H1 (cell line): ENCODE measurements at regions not wholly inside any gene's neighbourhood (a gene's known extent, or its start where the extent isn't known, plus 50 kb on each side); places are given as distances from the start of the nearest gene placed in this dataset.
A peak's percentile ranks its signal among the peaks of the same experiment; 100 is the strongest.

Source experiments
- CTCF ChIA-PET: fragments of 300-600 bp; sonication (Branson Sonifier 250); formaldehyde crosslinking; loops from one replicate; lab custom pipeline; 2021; ENCODE audit not compliant: partially characterized antibody; lab: Charles Lee
- POLR2A ChIA-PET: fragments of 300-600 bp; sonication (Branson Sonifier 250); formaldehyde crosslinking; loops from one replicate; lab custom pipeline; 2021; ENCODE audit warnings: inconsistent platforms; ENCODE audit not compliant: partially characterized antibody; lab: Charles Lee
- DNase-seq, 2 experiments: peaks; one replicate each; pipeline versions ENCODE4 v3.0.0 to v3.0.0-alpha.2; 2010 to 2022; ENCODE audit warnings: low spot score in 2 of 2, low read depth in 1 of 2, mixed read lengths in 1 of 2
- FAIRE-seq: peaks from 2 replicates; lab custom pipeline; 2011; peaks lifted over from hg19 to GRCh38; lab: Jason Lieb, UNC
- H2AFZ ChIP-seq: 2 replicates; pipeline ENCODE4 v1.8.1; 2012; ENCODE audit warnings: low read length, inconsistent platforms
- H2AK5ac ChIP-seq: 2 replicates; pipeline ENCODE4 v1.6.1; 2013; ENCODE audit warnings: low read depth, low read length
- H2BK120ac ChIP-seq: replicated peaks from 2 replicates; pipeline ENCODE3; 2013; ENCODE audit warnings: low read depth, low read length, inconsistent platforms
- H2BK12ac ChIP-seq: 2 replicates; pipeline ENCODE4 v1.6.1; 2013; ENCODE audit warnings: low read depth, low read length
- H2BK15ac ChIP-seq: 2 replicates; pipeline ENCODE4 v1.6.1; 2013; ENCODE audit warnings: low read length
- H2BK20ac ChIP-seq: 2 replicates; pipeline ENCODE4 v1.6.1; 2013; ENCODE audit warnings: low read length
- H2BK5ac ChIP-seq: 2 replicates; pipeline ENCODE4 v1.6.1; 2013; ENCODE audit warnings: low read depth, low read length
- H3K14ac ChIP-seq: 2 replicates; pipeline ENCODE4 v1.6.1; 2013; ENCODE audit warnings: inconsistent platforms; ENCODE audit not compliant: insufficient read length
- H3K18ac ChIP-seq: 2 replicates; pipeline ENCODE4 v1.6.1; 2013; ENCODE audit warnings: low read length; ENCODE audit errors: extremely low read depth
- H3K23ac ChIP-seq: 2 replicates; pipeline ENCODE4 v1.6.1; 2013; ENCODE audit warnings: inconsistent platforms; ENCODE audit not compliant: insufficient read length
- H3K23me2 ChIP-seq: 2 replicates; pipeline ENCODE4 v1.6.1; 2013; ENCODE audit warnings: low read depth, low read length
- H3K27ac ChIP-seq: 2 replicates; pipeline ENCODE4 v1.6.1; 2011; ENCODE audit warnings: low read depth, low read length, inconsistent platforms
- H3K27me3 ChIP-seq, 4 experiments: replicated peaks in 1 of 4; 1 replicate in 1 of 4; 2 replicates in 3 of 4; pipeline versions ENCODE4 v1.6.1 to v1.8.1; 2011 to 2013; ENCODE audit warnings: low read length in 3 of 4, mild to moderate bottlenecking in 3 of 4, inconsistent platforms in 2 of 4, mixed read lengths in 2 of 4, moderate library complexity in 1 of 4; ENCODE audit not compliant: control insufficient read depth in 3 of 4, insufficient read depth in 3 of 4; ENCODE audit errors: extremely low read depth in 1 of 4
- H3K36me3 ChIP-seq, 4 experiments: 2 replicates each; pipeline versions ENCODE4 v1.6.1 to v1.8.1; 2011 to 2013; ENCODE audit warnings: mild to moderate bottlenecking in 4 of 4, low read length in 3 of 4, moderate library complexity in 2 of 4, control low read depth in 1 of 4, inconsistent platforms in 1 of 4; ENCODE audit not compliant: insufficient read depth in 4 of 4, control insufficient read depth in 2 of 4
- H3K4ac ChIP-seq: replicated peaks from 2 replicates; pipeline ENCODE3; 2013; ENCODE audit warnings: low read length, low read depth, mixed read lengths, inconsistent platforms; ENCODE audit not compliant: insufficient read length
- H3K4me1 ChIP-seq, 4 experiments: replicated peaks in 1 of 4; 1 replicate in 1 of 4; 2 replicates in 3 of 4; pipeline versions ENCODE4 v1.6.1 to v1.8.1; 2011 to 2013; ENCODE audit warnings: low read length in 3 of 4, inconsistent platforms in 2 of 4, mixed read lengths in 1 of 4; ENCODE audit not compliant: insufficient read depth in 4 of 4, control insufficient read depth in 3 of 4
- H3K4me2 ChIP-seq, 2 experiments: 2 replicates each; pipeline versions ENCODE4 v1.6.1 to v1.8.1; 2011 to 2013; ENCODE audit warnings: low read depth in 2 of 2, low read length in 2 of 2, control low read depth in 1 of 2, inconsistent platforms in 1 of 2, mild to moderate bottlenecking in 1 of 2; ENCODE audit not compliant: insufficient read depth in 1 of 2
- H3K4me3 ChIP-seq, 4 experiments: fragments of 200-600, 300-600 bp in 1 of 4; sonication (generic), shearing (Covaris generic), sonication (Bioruptor Twin) in 1 of 4; 2 replicates each; pipeline versions ENCODE4 v1.5.1 to v1.8.1; 2011 to 2016; ENCODE audit warnings: low read length in 4 of 4, low read depth in 3 of 4, control low read depth in 2 of 4, inconsistent platforms in 2 of 4, mild to moderate bottlenecking in 2 of 4, mixed read lengths in 1 of 4, moderate library complexity in 1 of 4; ENCODE audit not compliant: insufficient read depth in 2 of 4; ENCODE audit errors: extremely low read depth in 1 of 4
- H3K56ac ChIP-seq: replicated peaks from 2 replicates; pipeline ENCODE3; 2013; ENCODE audit warnings: low read depth, mild to moderate bottlenecking, mixed read lengths, low read length, inconsistent platforms; ENCODE audit not compliant: insufficient read length
- H3K79me1 ChIP-seq: 2 replicates; pipeline ENCODE4 v1.6.1; 2013; ENCODE audit warnings: low read depth, low read length, control low read depth
- H3K79me2 ChIP-seq, 2 experiments: 2 replicates each; pipeline versions ENCODE4 v1.6.1 to v1.8.1; 2012 to 2013; ENCODE audit warnings: low read length in 2 of 2, mild to moderate bottlenecking in 2 of 2, inconsistent platforms in 1 of 2; ENCODE audit not compliant: insufficient read depth in 2 of 2, control insufficient read depth in 1 of 2
- H3K9ac ChIP-seq, 4 experiments: replicated peaks in 1 of 4; 1 replicate in 1 of 4; 2 replicates in 3 of 4; pipeline versions ENCODE4 v1.6.1 to v1.8.1; 2011 to 2013; ENCODE audit warnings: low read depth in 3 of 4, low read length in 3 of 4, control low read depth in 2 of 4, mild to moderate bottlenecking in 2 of 4, moderate library complexity in 2 of 4, inconsistent platforms in 1 of 4; ENCODE audit errors: extremely low read depth in 1 of 4
- H3K9me3 ChIP-seq, 2 experiments: 2 replicates each; pipeline versions ENCODE4 v1.6.1 to v1.8.1; 2012 to 2013; ENCODE audit warnings: mild to moderate bottlenecking in 2 of 2, moderate library complexity in 2 of 2, control low read depth in 1 of 2, inconsistent platforms in 1 of 2, low read depth in 1 of 2, low read length in 1 of 2, mixed read lengths in 1 of 2; ENCODE audit not compliant: insufficient read depth in 2 of 2
- H4K20me1 ChIP-seq, 2 experiments: replicated peaks in 1 of 2; 2 replicates each; pipeline versions ENCODE3 to v1.8.1; 2011 to 2013; ENCODE audit warnings: inconsistent platforms in 2 of 2, low read length in 2 of 2, mild to moderate bottlenecking in 1 of 2; ENCODE audit not compliant: insufficient read depth in 2 of 2, control insufficient read depth in 1 of 2
- H4K5ac ChIP-seq: 2 replicates; pipeline ENCODE4 v1.6.1; 2013; ENCODE audit warnings: low read length, low read depth, mixed read lengths, inconsistent platforms; ENCODE audit not compliant: insufficient read length
- H4K8ac ChIP-seq: 2 replicates; pipeline ENCODE4 v1.8.0; 2013; ENCODE audit warnings: mild to moderate bottlenecking, moderate library complexity, low read length, inconsistent platforms; ENCODE audit not compliant: insufficient read depth; ENCODE audit errors: extremely low read depth
- H4K91ac ChIP-seq: replicated peaks from 2 replicates; pipeline ENCODE3; 2013; ENCODE audit warnings: low read length, mixed read lengths, inconsistent platforms; ENCODE audit not compliant: insufficient read length
- ATF2 ChIP-seq: IDR thresholded peaks from 2 replicates; pipeline ENCODE4 v1.6.1; 2012; ENCODE audit warnings: low read length, inconsistent platforms
- ATF3 ChIP-seq: IDR thresholded peaks from 2 replicates; pipeline ENCODE4 v1.6.1; 2011; ENCODE audit warnings: low read depth, mild to moderate bottlenecking, low read length; ENCODE audit not compliant: insufficient read depth
- CHD2 ChIP-seq: IDR thresholded peaks from 2 replicates; pipeline ENCODE4 v1.6.1; 2012; ENCODE audit warnings: low read length, improper control_type of control experiment
- HDAC6 ChIP-seq: IDR thresholded peaks from one replicate; pipeline ENCODE4 v1.7.1; 2012; ENCODE audit warnings: low read depth, mild to moderate bottlenecking, inconsistent platforms, low read length, moderate library complexity
- JUN ChIP-seq: IDR thresholded peaks from 2 replicates; pipeline ENCODE4 v1.6.1; 2011; ENCODE audit warnings: low read depth, mild to moderate bottlenecking, improper control_type of control experiment, low read length
- JUND ChIP-seq: IDR thresholded peaks from 2 replicates; pipeline ENCODE4 v1.6.1; 2011; ENCODE audit warnings: mild to moderate bottlenecking, improper control_type of control experiment, low read length
- SP1 ChIP-seq: IDR thresholded peaks from 2 replicates; pipeline ENCODE4 v1.6.1; 2011; ENCODE audit warnings: low read depth, low read length
- SUZ12 ChIP-seq: fragments of 200-600 bp; sonication (generic); IDR thresholded peaks from 2 replicates; pipeline ENCODE4 v1.6.1; 2012; ENCODE audit warnings: mild to moderate bottlenecking, inconsistent platforms, low read length, moderate library complexity, mixed read lengths
- WGBS, 2 experiments: shearing (Covaris generic) in 1 of 2; methylation state at CpG; one replicate each; pipeline versions ENCODE4 v1.1.6 to v1.1.7; 2013 to 2015; ENCODE audit warnings: low lambda C conversion rate in 2 of 2, mixed read lengths in 2 of 2, inconsistent platforms in 1 of 2, low coverage in 1 of 2, missing lambda C conversion rate in 1 of 2; ENCODE audit not compliant: insufficient replicate concordance in 2 of 2, insufficient coverage in 1 of 2, insufficient read length in 1 of 2; ENCODE audit errors: extremely low coverage in 1 of 2, missing lambda C conversion rate in 1 of 2; 5-methylcytosine and 5-hydroxymethylcytosine counted together

GRCh38 chr20:50420380-50420779 lies 89.8 kb upstream of the PTPN1 start:
- no peak overlapping the region for H3K9ac ChIP-seq
- ChIA-PET POLR2A (no interaction called here), CTCF (interaction anchor here (0.7 to 2.2 kb wide), 2 partner anchors 13 to 43 kb away, joined by 3 to 8 read pairs; no protein-coding TSS in a partner anchor)
- no peaks in the 10 kb centered on the region for H4K20me1 ChIP-seq
- DNase-seq = no peak
- H3K4me3 ChIP-seq = no peak overlapping the region
- no peak overlapping the region for H3K27ac ChIP-seq
- FAIRE-seq = no peak
- no peak overlapping the region for H2AK5ac ChIP-seq
- H2BK5ac ChIP-seq = no peak overlapping the region
- no peak overlapping the region for H3K18ac ChIP-seq
- H4K5ac ChIP-seq = no peak overlapping the region
- H3K23ac ChIP-seq = no peak overlapping the region
- H3K79me2 ChIP-seq = no peaks in the 10 kb centered on the region
- H4K91ac ChIP-seq = no peak overlapping the region
- no peak overlapping the region for H2BK15ac ChIP-seq
- H3K56ac ChIP-seq = no peak overlapping the region
- H3K23me2 ChIP-seq = no peaks in the 10 kb centered on the region
- no peaks in the 10 kb centered on the region; a peak in 1 of 7 replicates for H3K27me3 ChIP-seq
- WGBS, 2 experiments = 86% methylated on average over 7 of the region's 7 CpGs; no CpG with 5 or more reads in 1 of the 2 experiments
- H2BK120ac ChIP-seq = no peak overlapping the region
- TF ChIP-seq JUND = no peak
- no peak for TF ChIP-seq ATF3
- no peak for TF ChIP-seq ATF2
- no peak for TF ChIP-seq HDAC6
- no peak for TF ChIP-seq SP1
- no peak for TF ChIP-seq JUN
- no peak for TF ChIP-seq SUZ12
- no peak for TF ChIP-seq CHD2
- H2BK12ac ChIP-seq = no peak overlapping the region
- H2AFZ ChIP-seq = no peak overlapping the region
- H3K4me2 ChIP-seq = no peak overlapping the region
- no peaks in the 10 kb centered on the region for H3K9me3 ChIP-seq
- peak overlapping the region; percentile 16; the same call in 1 of the 2 replicates for H4K8ac ChIP-seq
- no peak overlapping the region for H3K14ac ChIP-seq
- H3K4me1 ChIP-seq = peaks cover 0 to 4% (median 2%) of the 10 kb centered on the region in 4 experiments; a peak in 4 of 7 replicates
- no peaks in the 10 kb centered on the region for H3K79me1 ChIP-seq
- no peak overlapping the region for H3K4ac ChIP-seq
- H2BK20ac ChIP-seq = no peak overlapping the region
- H3K36me3 ChIP-seq = no peaks in the 10 kb centered on the region
